IPS-NIHi7 (cell line): ENCODE measurements at regions not wholly inside any gene's neighbourhood (a gene's known extent, or its start where the extent isn't known, plus 50 kb on each side); places are given as distances from the start of the nearest gene placed in this dataset.

ENCODE experiments used
- DNase-seq: peaks from one replicate; pipeline ENCODE4 v3.0.0; 2012; ENCODE audit warnings: mixed read lengths; ENCODE audit errors: extremely low spot score

GRCh38 chr1:75984781-75985180 lies 52.6 kb upstream of the ASB17 start:
- DNase-seq, result no peak

GRCh38 chr1:75985827-75986226 lies 53.6 kb upstream of the ASB17 start:
- no peak for DNase-seq

GRCh38 chr1:75986478-75986877 lies 54.3 kb upstream of the ASB17 start:
- no peak for DNase-seq

GRCh38 chr1:75989121-75989520 lies 56.9 kb upstream of the ASB17 start:
- no peak for DNase-seq

GRCh38 chr1:75990686-75991085 lies 58.5 kb upstream of the ASB17 start:
- DNase-seq, result no peak

GRCh38 chr1:75991497-75992114 lies 59.4 kb upstream of the ASB17 start:
- DNase-seq, result peak; percentile 85

- no peak for DNase-seq
Observed at GRCh38 chr1:75992312-75992711, 60.1 kb upstream of the ASB17 start.

GRCh38 chr1:75993661-75994060 lies 61.5 kb upstream of the ASB17 start:
- no peak for DNase-seq

- no peak for DNase-seq
Observed at GRCh38 chr1:75996196-75996595, 64.0 kb upstream of the ASB17 start.

- DNase-seq, result no peak
Observed at GRCh38 chr1:75999034-75999433, 66.8 kb upstream of the ASB17 start.

- no peak for DNase-seq
Observed at GRCh38 chr1:76003946-76004345, 70.6 kb upstream of the ST6GALNAC3 start.

GRCh38 chr1:76005765-76006164 lies 68.8 kb upstream of the ST6GALNAC3 start:
- DNase-seq, result no peak

- DNase-seq, result no peak
Observed at GRCh38 chr1:76006234-76006633, 68.3 kb upstream of the ST6GALNAC3 start.

- no peak for DNase-seq
Observed at GRCh38 chr1:76010802-76011201, 63.7 kb upstream of the ST6GALNAC3 start.

GRCh38 chr1:76012341-76013205 lies 62.0 kb upstream of the ST6GALNAC3 start:
- no peak for DNase-seq

GRCh38 chr1:76013206-76013581 lies 61.4 kb upstream of the ST6GALNAC3 start:
- DNase-seq, result no peak

GRCh38 chr1:76015478-76016103 lies 59.0 kb upstream of the ST6GALNAC3 start:
- no peak for DNase-seq

GRCh38 chr1:76018045-76018444 lies 56.5 kb upstream of the ST6GALNAC3 start:
- no peak for DNase-seq

GRCh38 chr1:76021846-76022245 lies 52.7 kb upstream of the ST6GALNAC3 start:
- DNase-seq, result no peak

GRCh38 chr1:76023669-76024435 lies 50.7 kb upstream of the ST6GALNAC3 start:
- DNase-seq, result no peak
